Left hindlimb (tissue), 1 donor: ENCODE measurements at regions not wholly inside any gene's neighbourhood (a gene's known extent, or its start where the extent isn't known, plus 50 kb on each side); places are given as distances from the start of the nearest gene placed in this dataset.
"Not testable (repeated sequence)": the region's sequence is repeated elsewhere in the genome, so short reads cannot be mapped to it uniquely, and the experiment has no call there.

Experiments used
- DNase-seq: peaks from one replicate; pipeline ENCODE4 v3.0.0-alpha.2; 2018

- no peak for DNase-seq
These were observed 228.5 kb upstream of the EXOC2 start for GRCh38 chr6:921400-921799.

- DNase-seq = no peak
These were observed 227.6 kb upstream of the EXOC2 start for GRCh38 chr6:920512-920911.

GRCh38 chr6:919500-919899 lies 226.6 kb upstream of the EXOC2 start:
- no peak for DNase-seq

GRCh38 chr6:917939-918338 lies 225.0 kb upstream of the EXOC2 start:
- DNase-seq = no peak

DNA sequence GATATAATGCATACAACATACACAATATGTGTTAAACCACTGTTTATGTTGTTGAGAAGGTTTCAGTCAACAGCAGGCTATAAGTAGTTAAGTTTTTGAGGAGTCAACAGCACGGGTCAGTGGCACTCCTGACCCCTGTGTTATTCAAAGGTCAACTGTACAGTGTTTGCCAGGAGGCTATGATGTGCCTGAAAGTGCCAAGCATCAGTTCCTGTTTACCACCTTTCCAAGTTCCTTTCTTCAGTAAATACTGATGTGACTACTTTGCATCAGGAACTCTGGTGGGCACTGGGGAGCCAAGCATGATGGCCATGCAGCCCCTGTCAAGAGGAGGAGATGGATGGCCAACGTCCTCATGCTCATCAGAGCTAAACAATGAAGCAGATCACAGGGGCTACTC lies 224.4 kb upstream of the EXOC2 start:
- DNase-seq = no peak

GRCh38 chr6:916131-916530 lies 223.2 kb upstream of the EXOC2 start:
- DNase-seq = no peak

DNA sequence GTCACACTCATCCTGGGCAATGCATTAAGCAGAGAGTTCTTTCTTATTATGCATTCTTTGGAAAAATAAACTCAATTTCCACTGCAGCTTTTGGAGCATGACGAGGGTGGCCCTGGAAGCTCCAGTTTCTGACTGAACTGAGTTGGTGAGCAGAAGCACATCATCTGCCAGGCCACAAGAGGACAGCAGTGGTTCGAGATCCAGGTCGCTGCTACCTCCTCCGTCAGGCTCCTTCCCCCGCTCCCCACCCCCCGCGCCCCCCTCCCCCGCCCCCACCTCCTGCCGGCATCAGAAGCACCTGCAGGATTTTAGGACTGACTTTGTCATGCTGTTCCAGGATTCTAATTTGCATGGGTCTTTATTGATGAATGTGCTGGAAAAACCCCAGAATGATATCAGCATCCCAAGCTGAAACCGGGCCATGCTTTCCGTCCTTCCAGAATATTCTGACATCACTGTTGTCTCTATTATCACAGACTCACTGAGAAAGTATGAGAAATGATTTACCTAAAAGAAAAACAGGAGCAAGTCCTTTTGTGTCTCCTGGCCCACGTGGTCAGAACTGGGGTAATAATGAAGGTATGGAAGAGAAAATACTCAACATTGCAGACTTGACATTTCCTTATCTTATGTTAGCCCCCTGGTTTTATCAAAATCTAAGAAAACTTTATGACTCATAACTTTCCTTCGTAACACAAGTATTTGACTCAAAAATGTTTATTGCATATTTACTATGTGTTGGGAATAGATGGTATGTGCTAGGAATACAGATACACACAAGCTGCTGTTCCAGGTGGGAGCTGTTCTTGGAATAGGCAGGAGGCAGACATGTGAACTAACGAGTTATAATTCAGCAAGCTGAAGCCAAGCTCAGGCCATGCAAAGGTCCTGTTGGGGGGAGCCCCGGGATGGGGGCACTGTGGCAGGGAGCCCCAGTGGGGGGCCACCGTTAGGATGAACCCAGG lies 220.2 kb upstream of the EXOC2 start:
- peak; percentile 44 for DNase-seq

DNA sequence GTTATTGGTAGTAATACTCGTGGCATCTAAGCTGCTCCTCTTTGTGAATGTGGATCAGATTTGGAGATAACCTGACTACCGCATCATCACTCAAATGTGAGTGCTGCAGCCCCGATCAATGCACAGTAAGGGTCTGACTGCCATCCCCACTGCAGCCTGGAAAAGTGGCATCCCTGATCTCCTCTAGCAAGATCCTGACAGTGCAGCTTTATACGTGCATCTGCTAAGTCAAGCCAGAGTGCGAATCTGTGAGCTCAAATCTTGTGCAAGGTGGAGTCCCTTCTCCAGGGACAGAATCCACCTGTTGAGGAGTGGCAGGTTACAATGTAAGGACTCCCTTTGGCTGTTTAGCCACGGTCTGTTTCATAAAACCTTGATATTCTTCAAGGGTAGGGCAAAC lies 215.0 kb upstream of the EXOC2 start:
- no peak for DNase-seq

GRCh38 chr6:906920-907319 lies 214.0 kb upstream of the EXOC2 start:
- no peak for DNase-seq

DNA sequence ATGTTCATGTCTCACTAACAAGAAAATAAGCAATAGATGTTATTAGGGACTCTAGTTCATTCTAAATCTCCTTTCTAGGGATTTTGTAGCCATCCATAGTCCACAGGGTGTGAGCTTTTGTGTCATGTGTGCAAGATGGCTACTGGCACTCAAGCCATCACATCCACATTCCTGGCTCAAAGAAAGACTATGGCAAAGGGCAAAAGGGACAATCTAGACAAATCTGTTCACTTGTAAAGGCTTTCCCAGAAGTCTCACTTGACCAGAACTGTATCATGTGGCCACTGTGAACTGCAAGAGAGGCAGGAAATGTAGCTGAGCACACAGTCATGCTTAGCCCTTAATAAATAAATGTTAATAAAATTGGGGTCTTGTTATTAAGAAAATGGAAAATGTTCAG lies 212.6 kb upstream of the EXOC2 start:
- no peak for DNase-seq

DNA sequence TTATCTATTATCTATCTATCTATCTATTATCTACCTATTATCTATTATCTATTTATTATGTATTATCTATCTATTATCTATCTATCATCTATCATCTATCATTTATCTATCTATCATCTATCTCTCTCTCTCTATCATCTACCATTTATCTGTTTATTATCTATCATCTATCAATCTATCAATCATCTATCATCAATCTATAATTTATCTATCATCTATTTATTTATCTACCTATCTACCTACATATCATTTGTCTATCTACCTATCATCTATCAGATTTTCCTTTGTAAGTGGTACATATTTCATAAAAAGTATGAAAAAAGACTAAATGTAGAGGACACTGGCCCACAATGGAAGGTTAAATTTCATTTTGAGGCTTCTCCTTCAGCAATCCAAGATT lies 212.1 kb upstream of the EXOC2 start:
- DNase-seq = no peak

DNA sequence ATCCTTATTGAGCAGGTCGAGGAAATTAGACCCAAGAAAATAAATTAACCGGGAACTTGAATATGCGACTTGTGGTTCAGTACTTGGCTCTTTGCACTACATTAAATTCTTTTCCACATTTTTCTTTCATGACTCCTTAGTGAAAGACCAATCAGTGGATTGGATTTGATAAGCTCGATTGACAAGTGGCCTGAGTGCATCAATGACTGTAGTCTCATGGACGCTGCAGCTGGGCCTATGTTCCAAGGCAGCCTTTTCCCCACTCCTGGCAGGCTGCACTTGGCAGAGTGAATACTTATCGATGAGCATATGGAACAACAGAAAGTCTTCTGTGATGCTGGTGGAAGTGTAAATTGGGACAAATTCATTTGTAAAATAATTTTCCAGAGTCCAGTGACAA lies 210.8 kb upstream of the EXOC2 start:
- no peak for DNase-seq

DNA sequence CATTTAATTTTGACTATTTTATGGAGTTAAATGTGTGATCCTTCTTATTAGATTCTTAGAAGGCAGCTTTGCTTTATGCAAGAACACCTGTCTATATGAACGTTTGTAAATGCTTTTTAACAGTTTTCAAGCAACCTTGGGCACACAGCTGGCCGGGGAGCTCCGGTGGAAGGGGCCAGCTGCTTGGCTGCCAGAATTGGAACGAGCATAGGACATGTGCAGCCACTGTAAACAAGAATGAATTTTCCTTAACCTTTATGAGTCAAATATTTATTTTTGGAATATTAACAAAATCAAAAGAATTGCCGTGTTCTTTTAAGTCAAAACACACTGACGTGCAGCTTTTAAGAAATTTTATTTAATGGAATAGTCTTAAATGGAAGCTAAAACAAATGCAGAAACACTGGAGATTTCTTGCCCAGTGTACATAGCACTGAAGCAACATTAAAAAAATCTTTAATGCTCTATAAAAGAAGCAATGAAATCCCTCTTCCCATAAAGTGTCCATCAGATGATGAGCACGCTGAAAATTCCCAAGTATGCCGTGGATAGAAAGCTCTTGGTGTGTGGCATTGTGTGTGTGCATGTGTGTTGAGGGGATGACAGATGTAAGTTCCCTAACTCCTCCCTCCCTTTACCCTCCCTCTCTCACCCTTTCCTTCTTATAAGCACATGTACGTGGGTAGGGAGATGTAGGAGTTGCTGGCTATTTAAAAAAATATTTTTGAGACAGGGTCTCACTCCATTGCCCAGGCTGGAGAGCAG lies 208.9 kb upstream of the EXOC2 start:
- DNase-seq = no peak

- DNase-seq = no peak
These were observed 208.0 kb upstream of the EXOC2 start for GRCh38 chr6:900716-901605.

- no peak for DNase-seq
These were observed 204.7 kb upstream of the EXOC2 start for GRCh38 chr6:897528-898207.

DNA sequence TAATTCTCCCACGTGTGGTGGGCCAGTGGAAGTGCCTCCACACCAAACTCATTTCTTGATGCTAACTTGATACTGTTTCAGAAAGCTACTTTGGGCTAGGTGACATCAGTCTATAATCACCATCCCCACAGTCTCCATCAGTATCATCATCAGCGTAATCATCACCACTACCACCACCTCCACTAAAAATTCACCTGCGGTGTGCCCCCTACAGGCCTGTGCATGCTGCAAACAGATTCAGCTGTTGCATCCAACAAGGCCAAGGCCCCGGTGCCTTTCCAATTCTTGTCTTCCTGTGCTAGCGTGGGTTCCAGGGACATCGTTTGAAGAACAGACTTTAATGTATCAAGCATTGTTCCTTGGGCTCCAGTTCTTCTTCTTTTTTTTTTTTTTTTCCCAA lies 201.3 kb upstream of the EXOC2 start:
- no peak for DNase-seq

- DNase-seq = no peak
These were observed 198.1 kb upstream of the EXOC2 start for GRCh38 chr6:890995-891394.

DNA sequence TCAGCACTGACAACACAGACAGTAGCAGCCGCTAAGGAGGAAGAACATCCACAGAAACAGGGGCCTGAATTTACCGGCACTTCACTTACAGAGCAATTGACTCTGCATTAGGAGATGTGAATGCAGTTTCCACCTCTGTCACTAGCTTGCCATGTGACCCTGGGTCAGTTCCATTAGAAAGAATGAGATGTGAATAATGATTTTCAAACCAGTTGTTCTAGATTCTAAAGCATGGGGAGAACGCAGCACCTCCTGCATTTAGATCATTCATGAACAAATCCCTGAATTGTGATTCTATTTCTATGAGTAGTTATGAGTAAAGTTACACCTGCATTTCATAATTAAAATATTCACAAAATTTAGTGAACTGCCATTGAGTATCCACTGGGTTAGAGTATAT lies 197.3 kb upstream of the EXOC2 start:
- DNase-seq = no peak

DNA sequence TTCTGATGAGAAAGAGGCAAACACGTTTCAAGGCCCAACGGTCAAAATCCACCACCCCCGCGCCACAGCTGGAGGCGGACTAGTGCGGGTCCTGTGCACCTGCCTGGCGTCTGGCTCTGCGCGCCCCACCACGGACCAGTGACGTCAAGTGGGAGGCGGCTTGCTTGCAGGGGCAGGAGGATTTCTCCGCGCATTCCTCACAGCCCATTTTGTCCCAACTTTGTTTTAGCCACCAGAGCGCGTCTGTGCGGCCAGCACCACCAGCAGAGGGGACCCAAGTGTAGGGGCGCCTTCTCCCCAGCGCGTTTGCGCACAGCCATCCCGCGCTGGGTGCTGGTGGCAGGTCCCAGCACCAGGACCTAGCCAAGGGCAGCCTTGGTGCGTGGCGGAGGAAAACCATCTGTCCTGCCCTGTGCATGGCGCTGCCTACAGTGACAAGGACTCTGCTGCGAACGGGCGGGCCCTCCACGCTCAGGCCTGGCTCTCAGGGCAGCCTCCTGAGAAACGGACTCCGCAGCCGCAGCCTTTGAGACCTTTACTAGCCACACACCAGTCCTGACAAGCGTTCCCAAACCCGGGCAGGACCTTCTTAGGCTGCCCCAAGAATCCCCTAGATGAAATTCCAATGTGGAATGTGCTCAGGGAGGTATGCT lies 194.8 kb upstream of the EXOC2 start:
- DNase-seq = no peak

DNA sequence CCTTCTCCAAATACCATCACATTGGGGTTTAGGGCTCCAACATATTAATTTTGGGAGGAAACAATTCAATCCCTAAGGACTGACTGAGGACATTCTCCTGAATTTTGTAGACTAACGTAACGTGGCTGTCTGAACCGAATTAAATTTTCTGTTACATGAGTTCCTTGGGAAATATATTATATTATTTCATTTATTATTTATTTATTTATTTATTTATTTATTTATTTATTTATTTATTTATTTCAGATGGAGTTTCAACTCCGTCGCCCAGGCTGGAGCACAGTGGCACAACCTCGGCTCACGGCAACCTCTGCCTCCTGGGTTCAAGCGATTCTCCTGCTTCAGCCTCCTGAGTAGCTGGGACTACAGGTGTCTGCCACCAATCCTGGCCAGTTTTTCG lies 193.2 kb upstream of the EXOC2 start:
- not testable (repeated sequence) for DNase-seq

DNA sequence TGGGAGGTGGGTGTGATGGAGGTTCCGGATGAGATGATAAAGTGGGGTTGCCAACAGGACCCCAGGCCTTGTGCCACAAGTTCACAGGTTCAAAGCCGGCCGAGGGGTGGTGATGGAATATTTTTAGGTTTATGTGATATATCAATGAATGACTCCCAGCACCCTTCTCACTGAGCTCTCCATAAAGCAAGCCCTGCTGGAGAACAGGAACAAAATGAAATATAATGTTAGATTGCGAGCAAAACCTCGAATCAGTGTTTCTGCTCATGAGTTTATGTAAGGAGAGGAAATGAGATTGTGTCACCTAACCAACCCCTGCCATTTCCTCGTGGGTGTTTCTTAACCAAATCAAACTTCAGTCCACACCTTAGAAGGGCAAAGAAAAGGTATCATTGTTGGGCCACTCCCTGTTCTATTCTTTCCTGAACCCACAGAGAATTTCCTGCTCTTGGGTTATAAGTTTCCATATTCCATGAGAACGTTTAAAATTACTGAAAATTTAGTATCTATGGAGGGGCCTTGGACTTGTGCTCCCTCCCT lies 192.2 kb upstream of the EXOC2 start:
- no peak for DNase-seq

DNA sequence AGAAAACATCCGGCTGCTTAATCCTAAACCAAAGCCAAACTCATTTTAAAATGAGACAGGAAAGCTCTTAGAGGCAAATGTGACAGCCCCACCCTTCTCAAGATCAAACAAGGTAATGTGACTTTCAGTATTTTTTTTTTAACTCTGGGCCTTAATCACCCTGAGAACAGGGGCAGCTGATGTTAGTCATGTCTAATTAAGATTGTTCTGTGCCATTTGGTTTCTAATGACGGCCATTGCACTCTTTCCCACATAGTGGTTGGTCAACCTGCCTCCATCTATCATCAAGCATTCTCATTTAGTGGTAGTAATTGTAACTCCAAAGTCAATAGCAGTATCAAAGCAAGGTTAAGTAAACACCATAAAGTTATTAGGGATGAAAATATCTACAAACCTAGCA lies 191.6 kb upstream of the EXOC2 start:
- no peak for DNase-seq
